ENCODE measurements at regions not wholly inside any gene's neighbourhood (a gene's known extent, or its start where the extent isn't known, plus 50 kb on each side); places are given as distances from the start of the nearest gene placed in this dataset.

- H4K5ac ChIP-seq (ENCODE audit: insufficient read length, low read depth, low read length), result no peak overlapping the region
- no peak overlapping the region for H2BK15ac ChIP-seq (ENCODE audit: low read length)
- H3K9me3 ChIP-seq (ENCODE audit: insufficient read depth in 2 of 2, low read depth in 1 of 2, low read length in 1 of 2), result no peaks in the 10 kb centered on the region
- H3K56ac ChIP-seq (replicated peaks; ENCODE audit: insufficient read length, low read depth, low read length), result no peak overlapping the region
- H3K4me3 ChIP-seq (ENCODE audit: extremely low read depth in 1 of 4, insufficient read depth in 2 of 4, low read depth in 3 of 4, low read length in 4 of 4), result no peak overlapping the region
- H3K27ac ChIP-seq (ENCODE audit: low read depth, low read length), result no peak overlapping the region
- H3K36me3 ChIP-seq (ENCODE audit: control insufficient read depth in 2 of 4, insufficient read depth in 4 of 4, low read length in 3 of 4), result no peaks in the 10 kb centered on the region
- H2AK5ac ChIP-seq (ENCODE audit: low read depth, low read length), result no peak overlapping the region
- no peak overlapping the region for H2AFZ ChIP-seq (ENCODE audit: low read length)
- H3K27me3 ChIP-seq (replicated peaks in 1 of 4; ENCODE audit: control insufficient read depth in 3 of 4, extremely low read depth in 1 of 4, insufficient read depth in 3 of 4, low read length in 3 of 4), result peaks cover 0 to 1% (median 0%) of the 10 kb centered on the region in 4 experiments; a peak in 1 of 7 replicates
- H3K4me1 ChIP-seq (replicated peaks in 1 of 4; ENCODE audit: control insufficient read depth in 3 of 4, insufficient read depth in 4 of 4, low read length in 3 of 4), result no peaks in the 10 kb centered on the region
- no peak overlapping the region for H4K8ac ChIP-seq (ENCODE audit: extremely low read depth, insufficient read depth, low read length)
- no peak for FAIRE-seq
- H2BK20ac ChIP-seq (ENCODE audit: low read length), result no peak overlapping the region
- H4K91ac ChIP-seq (replicated peaks; ENCODE audit: insufficient read length, low read length), result no peak overlapping the region
- H3K14ac ChIP-seq (ENCODE audit: insufficient read length), result no peak overlapping the region
- no peak overlapping the region for H3K18ac ChIP-seq (ENCODE audit: extremely low read depth, low read length)
- no peak overlapping the region for H3K9ac ChIP-seq (replicated peaks in 1 of 4; ENCODE audit: extremely low read depth in 1 of 4, low read depth in 3 of 4, low read length in 3 of 4)
- no peak overlapping the region for H3K23ac ChIP-seq (ENCODE audit: insufficient read length)
- no peak overlapping the region for H3K4me2 ChIP-seq (ENCODE audit: insufficient read depth in 1 of 2, low read depth in 2 of 2, low read length in 2 of 2)
- H3K23me2 ChIP-seq (ENCODE audit: low read depth, low read length), result no peaks in the 10 kb centered on the region
- no peaks in the 10 kb centered on the region for H3K79me1 ChIP-seq (ENCODE audit: low read depth, low read length)
- 93% methylated on average over 4 of the region's 4 CpGs; no CpG with 5 or more reads in 1 of the 2 experiments for WGBS, 2 experiments (ENCODE audit: extremely low coverage in 1 of 2, insufficient coverage in 1 of 2, insufficient read length in 1 of 2, insufficient replicate concordance in 2 of 2, low coverage in 1 of 2, low lambda C conversion rate in 2 of 2, missing lambda C conversion rate in 1 of 2)
- H2BK5ac ChIP-seq (ENCODE audit: low read depth, low read length), result no peak overlapping the region
- H3K4ac ChIP-seq (replicated peaks; ENCODE audit: insufficient read length, low read depth, low read length), result no peak overlapping the region
- H4K20me1 ChIP-seq (replicated peaks in 1 of 2; ENCODE audit: control insufficient read depth in 1 of 2, insufficient read depth in 2 of 2, low read length in 2 of 2), result no peaks in the 10 kb centered on the region
- no peaks in the 10 kb centered on the region for H3K79me2 ChIP-seq (ENCODE audit: control insufficient read depth in 1 of 2, insufficient read depth in 2 of 2, low read length in 2 of 2)
- no peak for DNase-seq (ENCODE audit: low read depth in 1 of 2, low spot score in 2 of 2)
- H2BK12ac ChIP-seq (ENCODE audit: low read depth, low read length), result no peak overlapping the region
- ChIA-PET POLR2A (ENCODE audit: partially characterized antibody) (no interaction called here), CTCF (ENCODE audit: partially characterized antibody) (interaction anchor here (1.0 kb wide), 1 partner anchor 14 kb away, joined by 3 read pairs; no protein-coding TSS in a partner anchor)
- TF ChIP-seq RFX5 (IDR thresholded peaks at IDR 0.05; ENCODE audit: borderline replicate concordance, low read depth, low read length), result no peak
- TF ChIP-seq CREB1 (IDR thresholded peaks at IDR 0.05), result no peak
- H2BK120ac ChIP-seq (replicated peaks; ENCODE audit: low read depth, low read length), result no peak overlapping the region
Observed at GRCh38 chr10:109029870-109030269, 893.4 kb downstream of the XPNPEP1 start.
